GM23248 (cell line): ENCODE measurements at regions not wholly inside any gene's neighbourhood (a gene's known extent, or its start where the extent isn't known, plus 50 kb on each side); places are given as distances from the start of the nearest gene placed in this dataset.

Experiments
- EZH2 ChIP-seq: fragments of 200-600 bp; sonication (generic); IDR thresholded peaks from 2 replicates; pipeline ENCODE4 v1.6.1; 2018; ENCODE audit warnings: antibody characterized with exemption, mild to moderate bottlenecking; ENCODE audit not compliant: insufficient read depth, poor library complexity, severe bottlenecking
- EZH2phosphoT487 ChIP-seq: fragments of 200-600 bp; sonication (generic); IDR thresholded peaks from 2 replicates; pipeline ENCODE4 v1.6.1; 2018; ENCODE audit warnings: antibody characterized with exemption, moderate library complexity, mild to moderate bottlenecking, low read depth; ENCODE audit not compliant: insufficient read depth

DNA sequence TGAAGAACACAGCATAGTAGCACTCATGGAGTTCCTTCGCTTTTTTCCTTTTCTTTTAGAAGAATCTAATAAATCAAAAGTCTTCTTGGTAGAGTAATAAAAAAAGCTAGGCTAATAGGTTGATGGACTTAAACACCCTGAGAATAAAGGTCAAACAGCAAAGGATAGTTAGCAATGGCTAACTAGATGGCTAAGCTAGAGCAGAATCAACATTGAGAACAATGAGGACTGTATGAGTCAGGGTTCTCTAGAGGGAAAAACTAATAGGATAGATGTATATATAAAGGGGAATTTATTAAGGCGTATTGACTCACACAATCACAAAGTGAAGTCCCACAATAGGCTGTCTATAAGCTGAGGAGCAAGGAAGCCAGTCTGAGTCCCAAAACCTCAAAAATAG lies 550.9 kb downstream of the GLUD2 start:
- TF ChIP-seq EZH2: no peak
- TF ChIP-seq EZH2phosphoT487: no peak
